C4-2B (cell line): ENCODE measurements at regions not wholly inside any gene's neighbourhood (a gene's known extent, or its start where the extent isn't known, plus 50 kb on each side); places are given as distances from the start of the nearest gene placed in this dataset.

Experiments
- ZFX ChIP-seq: fragments of 450-650 bp; IDR thresholded peaks from 2 replicates; pipeline ENCODE4 v1.6.1; 2017
- TF ChIP-seq, protein P1 (sequence below): fragments of 450-650 bp; conservative IDR thresholded peaks from 2 replicates; pipeline ENCODE4 v1.5.1; 2017; ENCODE audit warnings: mild to moderate bottlenecking

DNA sequence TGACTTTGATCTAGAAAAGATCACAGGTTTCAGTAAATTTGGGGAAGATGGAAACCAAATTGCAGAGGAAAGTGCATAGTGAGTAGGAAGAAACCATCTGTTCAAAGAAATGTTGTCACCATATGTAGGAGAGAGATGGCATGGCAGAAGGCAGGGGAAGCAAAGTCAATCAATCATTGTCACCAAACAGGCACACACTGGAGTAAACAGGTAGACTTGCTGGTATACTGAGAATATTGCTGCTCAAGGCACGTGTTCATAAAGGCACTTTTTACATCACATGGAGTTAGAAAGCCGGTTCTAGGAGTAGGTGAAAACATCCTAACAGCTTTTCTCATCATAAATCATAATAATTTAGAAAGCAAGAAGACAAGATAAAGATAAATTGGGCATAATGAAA lies 550.5 kb upstream of the FAT1 start:
- TF ChIP-seq, protein P1, sequence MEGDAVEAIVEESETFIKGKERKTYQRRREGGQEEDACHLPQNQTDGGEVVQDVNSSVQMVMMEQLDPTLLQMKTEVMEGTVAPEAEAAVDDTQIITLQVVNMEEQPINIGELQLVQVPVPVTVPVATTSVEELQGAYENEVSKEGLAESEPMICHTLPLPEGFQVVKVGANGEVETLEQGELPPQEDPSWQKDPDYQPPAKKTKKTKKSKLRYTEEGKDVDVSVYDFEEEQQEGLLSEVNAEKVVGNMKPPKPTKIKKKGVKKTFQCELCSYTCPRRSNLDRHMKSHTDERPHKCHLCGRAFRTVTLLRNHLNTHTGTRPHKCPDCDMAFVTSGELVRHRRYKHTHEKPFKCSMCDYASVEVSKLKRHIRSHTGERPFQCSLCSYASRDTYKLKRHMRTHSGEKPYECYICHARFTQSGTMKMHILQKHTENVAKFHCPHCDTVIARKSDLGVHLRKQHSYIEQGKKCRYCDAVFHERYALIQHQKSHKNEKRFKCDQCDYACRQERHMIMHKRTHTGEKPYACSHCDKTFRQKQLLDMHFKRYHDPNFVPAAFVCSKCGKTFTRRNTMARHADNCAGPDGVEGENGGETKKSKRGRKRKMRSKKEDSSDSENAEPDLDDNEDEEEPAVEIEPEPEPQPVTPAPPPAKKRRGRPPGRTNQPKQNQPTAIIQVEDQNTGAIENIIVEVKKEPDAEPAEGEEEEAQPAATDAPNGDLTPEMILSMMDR: no peak
- no peak for TF ChIP-seq ZFX
